GM12875 (cell line): ENCODE measurements at regions not wholly inside any gene's neighbourhood (a gene's known extent, or its start where the extent isn't known, plus 50 kb on each side); places are given as distances from the start of the nearest gene placed in this dataset.

Experiments used
- H3K4me3 ChIP-seq: one replicate; pipeline ENCODE4 v1.5.1; 2011; ENCODE audit warnings: low read depth, low read length, control low read depth
- CTCF ChIP-seq: IDR thresholded peaks from 2 replicates; pipeline ENCODE4 v1.5.1; 2011; ENCODE audit warnings: low read depth, mild to moderate bottlenecking, control low read depth, inconsistent platforms, low read length, moderate library complexity, borderline replicate concordance; ENCODE audit not compliant: insufficient read depth

GRCh38 chr9:89956331-89956730 lies 351.5 kb downstream of the GADD45G start:
- H3K4me3 ChIP-seq, result no peak overlapping the region
- TF ChIP-seq CTCF, result no peak

- no peak for TF ChIP-seq CTCF
- no peak overlapping the region for H3K4me3 ChIP-seq
Measured at GRCh38 chr9:89956907-89957306, 352.1 kb downstream of the GADD45G start.

- no peak overlapping the region for H3K4me3 ChIP-seq
- TF ChIP-seq CTCF, result no peak
Measured at GRCh38 chr9:89958086-89958485, 353.3 kb downstream of the GADD45G start.

GRCh38 chr9:89961616-89962341 lies 357.0 kb downstream of the GADD45G start:
- no peak overlapping the region for H3K4me3 ChIP-seq

GRCh38 chr9:89963280-89963679 lies 358.5 kb downstream of the GADD45G start:
- no peak for TF ChIP-seq CTCF
- H3K4me3 ChIP-seq, result no peak overlapping the region

More at GRCh38 chr9:89961616-89962341, 357.0 kb downstream of the GADD45G start:
- TF ChIP-seq CTCF, result no peak

GRCh38 chr9:89967527-89967926 lies 362.7 kb downstream of the GADD45G start:
- no peak overlapping the region for H3K4me3 ChIP-seq
- TF ChIP-seq CTCF, result no peak

- no peak for TF ChIP-seq CTCF
- H3K4me3 ChIP-seq, result no peak overlapping the region
Measured at GRCh38 chr9:89969156-89969675, 364.4 kb downstream of the GADD45G start.
